GM12878 (cell line): ENCODE measurements at regions not wholly inside any gene's neighbourhood (a gene's known extent, or its start where the extent isn't known, plus 50 kb on each side); places are given as distances from the start of the nearest gene placed in this dataset.

ENCODE experiments used
- ATAC-seq: fragments of 200-7000 bp; cut with Tn5 transposase; 3 replicates; pipeline ENCODE4 v1.9.1; 2020; ENCODE audit warnings: mild to moderate bottlenecking, moderate library complexity
- BruUV-seq: library from RNA; stranded (reverse); fragments of 400-500 nt; replicated peaks from 2 replicates; lab custom pipeline; 2021; lab: Mats Ljungman, UMichigan
- CTCF ChIA-PET: fragments of 300-600 bp; sonication (Branson Sonifier 250); formaldehyde crosslinking; extraction: SDS; loops from one replicate; lab custom pipeline; 2021; ENCODE audit warnings: inconsistent platforms; lab: Yijun Ruan, JAX
- POLR2A ChIA-PET: fragments of 350-600 bp; formaldehyde crosslinking; extraction: SDS; loops from one replicate; lab custom pipeline; 2021; ENCODE audit warnings: inconsistent platforms; lab: Charles Lee
- RAD21 ChIA-PET: fragments of 300-600 bp; sonication (Branson Sonifier 250); formaldehyde crosslinking; loops from one replicate; lab custom pipeline; 2023; ENCODE audit warnings: antibody characterized with exemption; ENCODE audit not compliant: unreplicated experiment; lab: Charles Lee
- SMC1A ChIA-PET: fragments of 300-600 bp; sonication (Branson Sonifier 250); formaldehyde crosslinking; loops from one replicate; lab custom pipeline; 2023; ENCODE audit not compliant: unreplicated experiment, uncharacterized antibody; lab: Charles Lee
- DNase-seq: peaks from one replicate; pipeline ENCODE4 v3.0.0-alpha.2; 2011; ENCODE audit warnings: low read depth, low spot score
- FAIRE-seq: peaks from 3 replicates; lab custom pipeline; 2011; peaks lifted over from hg19 to GRCh38; lab: Jason Lieb, UNC
- H2AFZ ChIP-seq: 2 replicates; pipeline ENCODE4 v1.6.0; 2011; ENCODE audit warnings: low read depth, low read length, control low read depth; ENCODE audit not compliant: control insufficient read depth
- H3K27ac ChIP-seq: 2 replicates; pipeline ENCODE4 v1.5.1; 2011; ENCODE audit warnings: control low read depth; ENCODE audit not compliant: control insufficient read depth, insufficient read depth
- H3K27me3 ChIP-seq, 2 experiments: replicated peaks in 1 of 2; 2 replicates each; pipeline versions ENCODE4 v1.6.0 to v1.6.1; 2011; ENCODE audit warnings: low read length in 1 of 2; ENCODE audit not compliant: control insufficient read depth in 2 of 2, insufficient read depth in 2 of 2
- H3K36me3 ChIP-seq, 2 experiments: 2 replicates each; pipeline ENCODE4 v1.5.1; 2011; ENCODE audit warnings: low read length in 1 of 2; ENCODE audit not compliant: control insufficient read depth in 2 of 2, insufficient read depth in 2 of 2
- H3K4me1 ChIP-seq: 2 replicates; pipeline ENCODE4 v1.6.1; 2011; ENCODE audit warnings: mild to moderate bottlenecking, low read length, moderate library complexity, mixed read lengths; ENCODE audit not compliant: control insufficient read depth, insufficient read depth
- H3K4me2 ChIP-seq: 2 replicates; pipeline ENCODE4 v1.6.0; 2011; ENCODE audit warnings: control low read depth; ENCODE audit not compliant: control insufficient read depth, insufficient read depth
- H3K4me3 ChIP-seq: fragments of 200-600 bp; sonication (generic); 2 replicates; pipeline ENCODE4 v1.5.1; 2016
- H3K79me2 ChIP-seq: 2 replicates; pipeline ENCODE4 v1.6.0; 2011; ENCODE audit warnings: low read length; ENCODE audit not compliant: control insufficient read depth, insufficient read depth
- H3K9ac ChIP-seq: 2 replicates; pipeline ENCODE4 v1.8.0; 2011; ENCODE audit warnings: low read length, control low read depth, mixed read lengths; ENCODE audit not compliant: control insufficient read depth, insufficient read depth
- H3K9me3 ChIP-seq: replicated peaks from 3 replicates; pipeline ENCODE4 v1.5.1; 2011; ENCODE audit warnings: mild to moderate bottlenecking, low read length; ENCODE audit not compliant: control insufficient read depth, insufficient read depth
- H4K20me1 ChIP-seq: 2 replicates; pipeline ENCODE4 v1.6.0; 2011; ENCODE audit not compliant: control insufficient read depth, insufficient read depth
- ATF3 ChIP-seq: IDR thresholded peaks from 2 replicates; pipeline ENCODE4 v1.6.1; 2011; ENCODE audit warnings: low read depth, mild to moderate bottlenecking, low read length, moderate library complexity, borderline replicate concordance; ENCODE audit errors: extremely low read depth
- E2F8 ChIP-seq: fragments of 450-650 bp; IDR thresholded peaks from 2 replicates; pipeline ENCODE4 v1.6.1; 2018; ENCODE audit warnings: mild to moderate bottlenecking, low read depth, moderate library complexity; ENCODE audit not compliant: partially characterized antibody
- FOS ChIP-seq: IDR thresholded peaks from 3 replicates; pipeline ENCODE4 v1.6.1; 2011; ENCODE audit warnings: borderline replicate concordance; ENCODE audit not compliant: insufficient read length; ENCODE audit errors: extremely low read depth
- JUND ChIP-seq: IDR thresholded peaks from 2 replicates; pipeline ENCODE4 v1.6.1; 2012; ENCODE audit warnings: low read depth, mild to moderate bottlenecking, low read length, improper control_type of control experiment, moderate library complexity
- NFIC ChIP-seq: IDR thresholded peaks from 2 replicates; pipeline ENCODE4 v1.6.1; 2012; ENCODE audit warnings: low read depth, mild to moderate bottlenecking, inconsistent platforms, low read length, moderate library complexity
- NFYA ChIP-seq: IDR thresholded peaks from 2 replicates; pipeline ENCODE4 v1.6.1; 2011; ENCODE audit warnings: low read depth, mild to moderate bottlenecking, low read length, improper control_type of control experiment, borderline replicate concordance
- NRF1 ChIP-seq: conservative IDR thresholded peaks from 2 replicates; pipeline ENCODE4 v1.6.1; 2011; ENCODE audit warnings: mild to moderate bottlenecking, low read depth, low read length, improper control_type of control experiment
- RAD21 ChIP-seq: IDR thresholded peaks from 2 replicates; pipeline ENCODE4 v1.6.1; 2011; ENCODE audit warnings: mild to moderate bottlenecking, low read depth, low read length, moderate library complexity; ENCODE audit not compliant: insufficient read depth
- SKIL ChIP-seq: fragments of 450-650 bp; IDR thresholded peaks from 2 replicates; pipeline ENCODE4 v1.6.1; 2017; ENCODE audit warnings: mild to moderate bottlenecking, low read depth, inconsistent platforms; ENCODE audit not compliant: poor library complexity, severe bottlenecking
- SMAD1 ChIP-seq: fragments of 450-650 bp; IDR thresholded peaks from 2 replicates; pipeline ENCODE4 v1.6.1; 2018; ENCODE audit warnings: mild to moderate bottlenecking, low read depth; ENCODE audit not compliant: partially characterized antibody
- ZNF207 ChIP-seq: fragments of 450-650 bp; IDR thresholded peaks from 2 replicates; pipeline ENCODE4 v1.6.1; 2014; ENCODE audit warnings: antibody characterized with exemption, mild to moderate bottlenecking, borderline replicate concordance
- ZNF24 ChIP-seq: fragments of 450-650 bp; IDR thresholded peaks from 2 replicates; pipeline ENCODE4 v1.6.1; 2017; ENCODE audit warnings: antibody characterized with exemption, mild to moderate bottlenecking
- ZZZ3 ChIP-seq: IDR thresholded peaks from 2 replicates; pipeline ENCODE4 v1.6.1; 2011; ENCODE audit warnings: low read depth; ENCODE audit not compliant: control insufficient read depth, insufficient read length
- WGBS: methylation state at CpG from one replicate; pipeline ENCODE4 v1.1.6; 2016; ENCODE audit warnings: low lambda C conversion rate; ENCODE audit not compliant: insufficient replicate concordance, insufficient coverage; ENCODE audit errors: missing lambda C conversion rate; 5-methylcytosine and 5-hydroxymethylcytosine counted together
- in situ Hi-C: fragments of 300-500 bp; cut with MboI; formaldehyde crosslinking; loops from 9 replicates; pipeline ENCODE4 v1.14.3; 2018; ENCODE audit warnings: mixed read lengths
- intact Hi-C: fragments of 100-400 bp; cut with micrococcal nuclease; formaldehyde crosslinking; loops from one replicate; pipeline ENCODE4 v1.14.2; 2022; ENCODE audit not compliant: unreplicated experiment

GRCh38 chr1:116312681-116313069 is 60.4 kb upstream of the ATP1A1 start:
- no peak for DNase-seq
- ChIA-PET CTCF (no interaction called here), SMC1A (interaction anchor here (1.2 to 1.6 kb wide), 2 partner anchors 10 to 55 kb away, joined by 4 to 5 read pairs; no protein-coding TSS in a partner anchor), RAD21 (no interaction called here), POLR2A (no interaction called here)
- no peak overlapping the region for H2AFZ ChIP-seq
- intact Hi-C loops, result no loop called here
- H3K27me3 ChIP-seq, result no peaks in the 10 kb centered on the region; a peak in 1 of 4 replicates
- no TSS peak for BruUV-seq
- in situ Hi-C loops, result no loop called here
- no peaks in the 10 kb centered on the region for H3K4me1 ChIP-seq
- H3K9ac ChIP-seq, result no peak overlapping the region
- 27% methylated on average over 2 of the region's 2 CpGs for WGBS
- H3K9me3 ChIP-seq, result no peaks in the 10 kb centered on the region
- H4K20me1 ChIP-seq, result no peaks in the 10 kb centered on the region
- no peaks in the 10 kb centered on the region for H3K36me3 ChIP-seq
- TF ChIP-seq NFYA (no peak), RAD21 (no peak), NRF1 (no peak), SMAD1 (no peak), ZNF24 (no peak), SKIL (no peak), ZZZ3 (no peak), ZNF207 (no peak), FOS (no peak), NFIC (no peak), E2F8 (no peak), ATF3 (no peak), JUND (no peak)
- H3K4me2 ChIP-seq, result no peak overlapping the region
- no peak overlapping the region for H3K27ac ChIP-seq
- no peak for FAIRE-seq
- ATAC-seq, result no peak
- no peak overlapping the region for H3K4me3 ChIP-seq
- H3K79me2 ChIP-seq, result no peaks in the 10 kb centered on the region
